Thoracic aorta (tissue), 2 donors: ENCODE measurements at regions not wholly inside any gene's neighbourhood (a gene's known extent, or its start where the extent isn't known, plus 50 kb on each side); places are given as distances from the start of the nearest gene placed in this dataset.
"Not testable (repeated sequence)": the region's sequence is repeated elsewhere in the genome, so short reads cannot be mapped to it uniquely, and the experiment has no call there.

ENCODE experiments used
- ATAC-seq: fragments of 150-250 bp; one replicate; pipeline ENCODE4 v1.8.0; 2017; ENCODE audit warnings: low read depth; ENCODE audit not compliant: insufficient number of reproducible peaks, low FRiP score
- DNase-seq: peaks from one replicate; pipeline ENCODE4 v3.0.0-alpha.2; 2020; ENCODE audit warnings: low spot score
- H3K27ac ChIP-seq, 2 donors: fragments of 200-600 bp; sonication (generic); 1 replicate in 1 of 2; 2 replicates in 1 of 2; pipeline ENCODE4 v1.5.1; 2016; ENCODE audit warnings: mild to moderate bottlenecking in 2 of 2, moderate library complexity in 2 of 2
- H3K27me3 ChIP-seq: fragments of 200-600 bp; sonication (generic); replicated peaks from 2 replicates; pipeline ENCODE4 v1.6.0; 2016; ENCODE audit warnings: mild to moderate bottlenecking; ENCODE audit not compliant: insufficient read depth
- H3K36me3 ChIP-seq: fragments of 200-600 bp; sonication (generic); one replicate; pipeline ENCODE4 v1.5.1; 2016
- H3K4me1 ChIP-seq, 2 donors: fragments of 200-600 bp; sonication (generic); 1 replicate in 1 of 2; 2 replicates in 1 of 2; pipeline versions ENCODE4 v1.5.1 to v1.6.0; 2016; ENCODE audit warnings: low read depth in 2 of 2, mild to moderate bottlenecking in 1 of 2; ENCODE audit not compliant: control insufficient read depth in 1 of 2
- H3K4me3 ChIP-seq: fragments of 200-600 bp; sonication (generic); 2 replicates; pipeline ENCODE4 v1.5.1; 2016; ENCODE audit warnings: mild to moderate bottlenecking
- H3K9me3 ChIP-seq: fragments of 200-600 bp; sonication (generic); 2 replicates; pipeline ENCODE4 v1.5.1; 2016
- CTCF ChIP-seq: fragments of 200-600 bp; sonication (generic); IDR thresholded peaks from one replicate; pipeline ENCODE4 v1.5.1; 2019; ENCODE audit warnings: antibody characterized with exemption

- DNase-seq, result no peak
- no peak for ATAC-seq
- no peaks in the 10 kb centered on the region for H3K27me3 ChIP-seq
- no peak overlapping the region for H3K4me3 ChIP-seq
- no peak overlapping the region for H3K27ac ChIP-seq
- H3K4me1 ChIP-seq, result peaks cover 0 to 5% of the 10 kb centered on the region in 2 donors
- no peaks in the 10 kb centered on the region for H3K9me3 ChIP-seq
- no peaks in the 10 kb centered on the region for H3K36me3 ChIP-seq
- TF ChIP-seq CTCF, result no peak
Observed at GRCh38 chr13:111630406-111630805, 310.0 kb downstream of the TEX29 start.

- ATAC-seq, H3K9me3 ChIP-seq, DNase-seq, H3K4me1 ChIP-seq, H3K27me3 ChIP-seq, H3K36me3 ChIP-seq, H3K27ac ChIP-seq, H3K4me3 ChIP-seq: not testable (repeated sequence)
Observed at GRCh38 chr13:111631271-111631670, 310.8 kb downstream of the TEX29 start.

- Histone ChIP-seq H3K9me3 (no peaks in the 10 kb centered on the region), H3K4me1 (no peaks in the 10 kb centered on the region), H3K27me3 (no peaks in the 10 kb centered on the region), H3K4me3 (no peak overlapping the region), H3K27ac (no peak overlapping the region), H3K36me3 (no peaks in the 10 kb centered on the region)
- ATAC-seq, result no peak
- no peak for TF ChIP-seq CTCF
- DNase-seq, result no peak
Observed at GRCh38 chr13:111632906-111633305, 312.5 kb downstream of the TEX29 start.

- Histone ChIP-seq H3K27ac (no peak overlapping the region), H3K4me3 (no peak overlapping the region), H3K9me3 (no peaks in the 10 kb centered on the region), H3K27me3 (no peaks in the 10 kb centered on the region), H3K36me3 (no peaks in the 10 kb centered on the region), H3K4me1 (no peaks in the 10 kb centered on the region)
- TF ChIP-seq CTCF, result no peak
- ATAC-seq (no peak), DNase-seq (no peak)
Observed at GRCh38 chr13:111633401-111633800, 313.0 kb downstream of the TEX29 start.

- ATAC-seq (no peak), DNase-seq (no peak)
- H3K27ac ChIP-seq, result no peak overlapping the region
- H3K9me3 ChIP-seq, result no peaks in the 10 kb centered on the region
- H3K4me3 ChIP-seq, result no peak overlapping the region
- H3K36me3 ChIP-seq, result no peaks in the 10 kb centered on the region
- H3K4me1 ChIP-seq, result no peaks in the 10 kb centered on the region
- no peak for TF ChIP-seq CTCF
- H3K27me3 ChIP-seq, result no peaks in the 10 kb centered on the region
Observed at GRCh38 chr13:111634410-111634809, 314.0 kb downstream of the TEX29 start.

- Histone ChIP-seq H3K4me3 (no peak overlapping the region), H3K27me3 (no peaks in the 10 kb centered on the region), H3K4me1 (no peaks in the 10 kb centered on the region), H3K9me3 (no peaks in the 10 kb centered on the region), H3K36me3 (no peaks in the 10 kb centered on the region), H3K27ac (no peak overlapping the region)
- ATAC-seq, result no peak
- TF ChIP-seq CTCF, result no peak
- DNase-seq, result no peak
Observed at GRCh38 chr13:111636271-111636670, 315.8 kb downstream of the TEX29 start.
